Muscle layer of colon (tissue), 2 donors: ENCODE measurements at regions not wholly inside any gene's neighbourhood (a gene's known extent, or its start where the extent isn't known, plus 50 kb on each side); places are given as distances from the start of the nearest gene placed in this dataset.
"Not testable (repeated sequence)": the region's sequence is repeated elsewhere in the genome, so short reads cannot be mapped to it uniquely, and the experiment has no call there.

Experiments
- H3K27ac ChIP-seq: one replicate; pipeline ENCODE4 v1.7.0; 2013; ENCODE audit warnings: low read depth, mild to moderate bottlenecking, low read length, moderate library complexity
- H3K27me3 ChIP-seq, 2 donors: one replicate each; pipeline ENCODE4 v1.7.0; 2013; ENCODE audit warnings: low read length in 2 of 2, mild to moderate bottlenecking in 2 of 2; ENCODE audit not compliant: insufficient read depth in 2 of 2, control insufficient read depth in 1 of 2
- H3K36me3 ChIP-seq: one replicate; pipeline ENCODE4 v1.7.0; 2013; ENCODE audit warnings: mild to moderate bottlenecking, low read length; ENCODE audit not compliant: insufficient read depth
- H3K4me1 ChIP-seq: one replicate; pipeline ENCODE4 v1.7.0; 2013; ENCODE audit warnings: mild to moderate bottlenecking, low read length; ENCODE audit not compliant: insufficient read depth
- H3K4me3 ChIP-seq, 2 donors: one replicate each; pipeline ENCODE4 v1.7.0; 2013; ENCODE audit warnings: low read length in 2 of 2, low read depth in 1 of 2, mild to moderate bottlenecking in 1 of 2, moderate library complexity in 1 of 2
- H3K9ac ChIP-seq: one replicate; pipeline ENCODE4 v1.7.0; 2013; ENCODE audit warnings: low read length
- H3K9me3 ChIP-seq: one replicate; pipeline ENCODE4 v1.7.0; 2013; ENCODE audit warnings: mild to moderate bottlenecking, low read length
- donor health status: abdominal sarcoma.
- donor health status: Adenocarcinoma of cecum.

GRCh38 chr10:124245191-124245590 is 151.8 kb upstream of the CHST15 start:
- H3K4me1 ChIP-seq: peaks cover 6% of the 10 kb centered on the region
- H3K4me3 ChIP-seq: no peak overlapping the region

GRCh38 chr10:124244256-124244877 is 151.0 kb upstream of the CHST15 start:
- H3K9me3 ChIP-seq: no peaks in the 10 kb centered on the region
- no peaks in the 10 kb centered on the region for H3K4me1 ChIP-seq
- H3K9ac ChIP-seq: no peak overlapping the region
- no peak overlapping the region for H3K27ac ChIP-seq
- H3K27me3 ChIP-seq: no peaks in the 10 kb centered on the region
- no peaks in the 10 kb centered on the region for H3K36me3 ChIP-seq
- H3K4me3 ChIP-seq: no peak overlapping the region

More at GRCh38 chr10:124245191-124245590, 151.8 kb upstream of the CHST15 start:
- H3K27me3 ChIP-seq: no peaks in the 10 kb centered on the region
- H3K36me3 ChIP-seq: no peaks in the 10 kb centered on the region
- no peaks in the 10 kb centered on the region for H3K9me3 ChIP-seq
- H3K9ac ChIP-seq: no peak overlapping the region
- H3K27ac ChIP-seq: no peak overlapping the region

- Histone ChIP-seq H3K9me3 (no peaks in the 10 kb centered on the region), H3K27ac (no peak overlapping the region), H3K4me1 (peaks cover 1% of the 10 kb centered on the region), H3K27me3 (no peaks in the 10 kb centered on the region), H3K4me3 (no peak overlapping the region), H3K36me3 (no peaks in the 10 kb centered on the region), H3K9ac (no peak overlapping the region)
These were observed 150.3 kb upstream of the CHST15 start for GRCh38 chr10:124243702-124244121.

GRCh38 chr10:124242791-124243190 is 149.4 kb upstream of the CHST15 start:
- no peaks in the 10 kb centered on the region for H3K9me3 ChIP-seq
- H3K27ac ChIP-seq: no peak overlapping the region
- peaks cover 4% of the 10 kb centered on the region for H3K4me1 ChIP-seq
- H3K9ac ChIP-seq: no peak overlapping the region
- no peaks in the 10 kb centered on the region for H3K27me3 ChIP-seq
- no peak overlapping the region for H3K4me3 ChIP-seq
- H3K36me3 ChIP-seq: no peaks in the 10 kb centered on the region

GRCh38 chr10:124242365-124242764 is 149.0 kb upstream of the CHST15 start:
- H3K4me1 ChIP-seq: peaks cover 4% of the 10 kb centered on the region
- H3K9me3 ChIP-seq: no peaks in the 10 kb centered on the region
- no peak overlapping the region for H3K27ac ChIP-seq
- no peak overlapping the region for H3K9ac ChIP-seq
- no peaks in the 10 kb centered on the region for H3K27me3 ChIP-seq
- no peaks in the 10 kb centered on the region for H3K36me3 ChIP-seq
- no peak overlapping the region for H3K4me3 ChIP-seq

- H3K27ac ChIP-seq, H3K4me3 ChIP-seq, H3K36me3 ChIP-seq, H3K9ac ChIP-seq, H3K4me1 ChIP-seq, H3K9me3 ChIP-seq, H3K27me3 ChIP-seq: not testable (repeated sequence)
These were observed 148.1 kb upstream of the CHST15 start for GRCh38 chr10:124241510-124241909.

GRCh38 chr10:124240839-124241291 is 147.5 kb upstream of the CHST15 start:
- H3K27me3 ChIP-seq: no peaks in the 10 kb centered on the region
- no peak overlapping the region for H3K9ac ChIP-seq
- H3K4me1 ChIP-seq: peaks cover 4% of the 10 kb centered on the region
- H3K27ac ChIP-seq: no peak overlapping the region
- H3K36me3 ChIP-seq: no peaks in the 10 kb centered on the region
- no peak overlapping the region for H3K4me3 ChIP-seq
- H3K9me3 ChIP-seq: no peaks in the 10 kb centered on the region

GRCh38 chr10:124239696-124240095 is 146.3 kb upstream of the CHST15 start:
- Histone ChIP-seq H3K9ac (no peak overlapping the region), H3K4me1 (peaks cover 4% of the 10 kb centered on the region), H3K4me3 (no peak overlapping the region), H3K36me3 (no peaks in the 10 kb centered on the region), H3K9me3 (no peaks in the 10 kb centered on the region), H3K27ac (no peak overlapping the region), H3K27me3 (no peaks in the 10 kb centered on the region)

GRCh38 chr10:124239134-124239533 is 145.7 kb upstream of the CHST15 start:
- H3K36me3 ChIP-seq: no peaks in the 10 kb centered on the region
- peaks cover 4% of the 10 kb centered on the region for H3K4me1 ChIP-seq
- no peaks in the 10 kb centered on the region for H3K27me3 ChIP-seq
- H3K4me3 ChIP-seq: no peak overlapping the region
- no peaks in the 10 kb centered on the region for H3K9me3 ChIP-seq
- no peak overlapping the region for H3K27ac ChIP-seq
- H3K9ac ChIP-seq: no peak overlapping the region

- peaks cover 6% of the 10 kb centered on the region for H3K4me1 ChIP-seq
- no peaks in the 10 kb centered on the region for H3K27me3 ChIP-seq
- no peak overlapping the region for H3K27ac ChIP-seq
- no peaks in the 10 kb centered on the region for H3K36me3 ChIP-seq
- no peak overlapping the region for H3K4me3 ChIP-seq
- no peak overlapping the region for H3K9ac ChIP-seq
- H3K9me3 ChIP-seq: no peaks in the 10 kb centered on the region
These were observed 145.0 kb upstream of the CHST15 start for GRCh38 chr10:124238367-124238766.

- no peak overlapping the region for H3K27ac ChIP-seq
- H3K4me1 ChIP-seq: peaks cover 13% of the 10 kb centered on the region
- H3K9me3 ChIP-seq: no peaks in the 10 kb centered on the region
- H3K36me3 ChIP-seq: no peaks in the 10 kb centered on the region
- no peaks in the 10 kb centered on the region for H3K27me3 ChIP-seq
- no peak overlapping the region for H3K4me3 ChIP-seq
- H3K9ac ChIP-seq: no peak overlapping the region
These were observed 144.0 kb upstream of the CHST15 start for GRCh38 chr10:124237282-124237961.

GRCh38 chr10:124236816-124237215 is 143.4 kb upstream of the CHST15 start:
- H3K36me3 ChIP-seq: no peaks in the 10 kb centered on the region
- H3K27ac ChIP-seq: no peak overlapping the region
- peaks cover 13% of the 10 kb centered on the region for H3K4me1 ChIP-seq
- no peaks in the 10 kb centered on the region for H3K27me3 ChIP-seq
- no peak overlapping the region for H3K9ac ChIP-seq
- H3K9me3 ChIP-seq: no peaks in the 10 kb centered on the region
- H3K4me3 ChIP-seq: no peak overlapping the region
